K562 (cell line): ENCODE measurements at regions not wholly inside any gene's neighbourhood (a gene's known extent, or its start where the extent isn't known, plus 50 kb on each side); places are given as distances from the start of the nearest gene placed in this dataset.

Experiments used
- ATAC-seq: fragments of 200-7000 bp; cut with Tn5 transposase; 3 replicates; pipeline ENCODE4 v1.9.1; 2020; ENCODE audit warnings: moderate library complexity
- BruUV-seq: library from RNA; stranded (reverse); fragments of 400-500 nt; replicated peaks from 2 replicates; lab custom pipeline; 2021; lab: Mats Ljungman, UMichigan
- CTCF ChIA-PET: fragments of 300-600 bp; formaldehyde crosslinking; extraction: SDS; loops from one replicate; lab custom pipeline; 2021; ENCODE audit warnings: low intra/inter-chr PET ratio; lab: Yijun Ruan, JAX
- POLR2A ChIA-PET: fragments of 300-600, 350-650 bp; sonication (Branson Sonifier 250); formaldehyde crosslinking; extraction: SDS; loops from one replicate; lab custom pipeline; 2021; ENCODE audit warnings: antibody characterized with exemption, inconsistent platforms; lab: Yijun Ruan, JAX
- DNase-seq, 4 experiments: peaks; one replicate each; pipeline versions ENCODE4 v3.0.0 to v3.0.0-alpha.2; 2011 to 2018; ENCODE audit warnings: low spot score in 3 of 4, mixed read lengths in 3 of 4; ENCODE audit errors: extremely low read depth in 1 of 4
- FAIRE-seq: peaks from 2 replicates; lab custom pipeline; 2011; peaks lifted over from hg19 to GRCh38; lab: Jason Lieb, UNC
- H2AFZ ChIP-seq: 2 replicates; pipeline ENCODE4 v1.6.0; 2011; ENCODE audit warnings: low read depth, low read length, control low read depth, inconsistent platforms
- H3K27ac ChIP-seq: fragments of 200-600 bp; 3 replicates; pipeline ENCODE4 v1.8.0; 2011; ENCODE audit warnings: low read depth, mild to moderate bottlenecking, control low read depth, inconsistent platforms, low read length, moderate library complexity, mixed read lengths; ENCODE audit errors: extremely low read depth
- H3K27me3 ChIP-seq, 2 experiments: fragments of 300-600 bp in 1 of 2; 2 replicates in 1 of 2; 3 replicates in 1 of 2; pipeline versions ENCODE4 v1.6.0 to v1.8.0; 2011; ENCODE audit warnings: inconsistent platforms in 2 of 2, low read length in 2 of 2, mild to moderate bottlenecking in 1 of 2, mixed read lengths in 1 of 2, moderate library complexity in 1 of 2; ENCODE audit not compliant: control insufficient read depth in 2 of 2, insufficient read depth in 2 of 2
- H3K36me3 ChIP-seq: fragments of 300-600 bp; 3 replicates; pipeline ENCODE4 v1.8.0; 2011; ENCODE audit warnings: mild to moderate bottlenecking, low read length, inconsistent platforms; ENCODE audit not compliant: control insufficient read depth, insufficient read depth
- H3K4me1 ChIP-seq, 2 experiments: fragments of 200-600 bp in 1 of 2; replicated peaks in 1 of 2; 2 replicates in 1 of 2; 3 replicates in 1 of 2; pipeline versions ENCODE4 v1.5.1 to v1.8.0; 2011; ENCODE audit warnings: inconsistent platforms in 2 of 2, low read length in 2 of 2, mild to moderate bottlenecking in 1 of 2, mixed read lengths in 1 of 2, moderate library complexity in 1 of 2; ENCODE audit not compliant: control insufficient read depth in 2 of 2, insufficient read depth in 2 of 2
- H3K4me2 ChIP-seq: 2 replicates; pipeline ENCODE4 v1.6.1; 2011; ENCODE audit warnings: low read length, control low read depth, inconsistent platforms, mixed read lengths; ENCODE audit not compliant: insufficient read depth
- H3K4me3 ChIP-seq: fragments of 200-600 bp; sonication (generic), shearing (Covaris generic); 2 replicates; pipeline ENCODE4 v1.5.1; 2016; ENCODE audit warnings: control low read depth, inconsistent platforms
- H3K79me2 ChIP-seq: fragments of 200-600 bp; 3 replicates; pipeline ENCODE4 v1.8.0; 2011; ENCODE audit warnings: low read length, inconsistent platforms; ENCODE audit not compliant: control insufficient read depth, insufficient read depth
- H3K9ac ChIP-seq, 2 experiments: 2 replicates each; pipeline versions ENCODE4 v1.6.0 to v1.6.1; 2011; ENCODE audit warnings: low read depth in 2 of 2, low read length in 2 of 2, control low read depth in 1 of 2, inconsistent platforms in 1 of 2, mild to moderate bottlenecking in 1 of 2, mixed read lengths in 1 of 2; ENCODE audit not compliant: insufficient read depth in 1 of 2
- H3K9me1 ChIP-seq: one replicate; pipeline ENCODE4 v1.6.0; 2011; ENCODE audit warnings: inconsistent platforms, mild to moderate bottlenecking, low read length, moderate library complexity; ENCODE audit not compliant: control insufficient read depth, insufficient read depth
- H3K9me3 ChIP-seq: replicated peaks from 2 replicates; pipeline ENCODE4 v1.5.1; 2011; ENCODE audit warnings: low read depth, low read length, inconsistent platforms; ENCODE audit not compliant: control insufficient read depth, insufficient read depth
- H4K20me1 ChIP-seq: replicated peaks from 2 replicates; pipeline ENCODE4 v1.6.1; 2011; ENCODE audit warnings: low read length, inconsistent platforms, mixed read lengths; ENCODE audit not compliant: control insufficient read depth, insufficient read depth
- EHMT2 ChIP-seq: fragments of 450-650 bp; IDR thresholded peaks from 2 replicates; pipeline ENCODE4 v1.6.1; 2018; ENCODE audit warnings: antibody characterized with exemption
- GATA2 ChIP-seq: sonication (generic); formaldehyde crosslinking; IDR thresholded peaks from 2 replicates; pipeline ENCODE4 v1.4.0; 2020; ENCODE audit warnings: mild to moderate bottlenecking, missing genetic modification reagents
- HMBOX1 ChIP-seq: sonication (generic); IDR thresholded peaks from 2 replicates; pipeline ENCODE4 v1.6.1; 2016
- NFATC3 ChIP-seq: fragments of 450-650 bp; IDR thresholded peaks from 2 replicates; pipeline ENCODE4 v1.6.1; 2017; ENCODE audit warnings: mild to moderate bottlenecking
- ZNF23 ChIP-seq: fragments of 250-450 bp; sonication (Bioruptor Pico); IDR thresholded peaks from 2 replicates; pipeline ENCODE4 v1.4.0; 2020; ENCODE audit warnings: mild to moderate bottlenecking
- ZNF239 ChIP-seq: fragments of 250-450 bp; sonication (Bioruptor Pico); IDR thresholded peaks from 2 replicates; pipeline ENCODE4 v1.4.0; 2020; ENCODE audit warnings: mild to moderate bottlenecking
- ZNF41 ChIP-seq: fragments of 250-450 bp; sonication (Bioruptor Pico); conservative IDR thresholded peaks from 2 replicates; pipeline ENCODE4 v1.4.0; 2020; ENCODE audit warnings: mild to moderate bottlenecking
- ZNF518B ChIP-seq: fragments of 250-450 bp; sonication (Bioruptor Pico); IDR thresholded peaks from 2 replicates; pipeline ENCODE4 v1.5.0; 2021; ENCODE audit warnings: mild to moderate bottlenecking, moderate library complexity
- WGBS: fragments of 100-300 bp; shearing (Covaris generic); methylation state at CpG from one replicate; pipeline ENCODE4 v1.1.6; 2016; ENCODE audit warnings: low coverage, mixed read lengths; ENCODE audit not compliant: insufficient coverage; ENCODE audit errors: missing lambda C conversion rate; 5-methylcytosine and 5-hydroxymethylcytosine counted together
- in situ Hi-C: fragments of 300-500 bp; cut with MboI; formaldehyde crosslinking; loops from 4 replicates; pipeline ENCODE4 v1.15.0; 2018; ENCODE audit warnings: inconsistent platforms, mixed read lengths
- intact Hi-C: fragments of 100-400 bp; cut with micrococcal nuclease; formaldehyde crosslinking; loops from 2 replicates; pipeline ENCODE4 v1.14.2; 2022

- TF ChIP-seq ZNF41 (CRISPR knock-in tag) (no peak), ZNF23 (CRISPR knock-in tag) (no peak), ZNF518B (no peak), NFATC3 (no peak)
Measured at GRCh38 chr10:3537518-3537917, 247.5 kb downstream of the KLF6 start (continued).

GRCh38 chr10:3535001-3535400 is 250.0 kb downstream of the KLF6 start:
- BruUV-seq, result no TSS peak
- peaks cover 5% of the 10 kb centered on the region in 2 experiments; a peak in 4 of 5 replicates for H3K4me1 ChIP-seq
- intact Hi-C loops, result no loop called here
- WGBS, result 24% methylated on average over 7 of the region's 7 CpGs
- H3K27me3 ChIP-seq, result peaks cover 4 to 29% of the 10 kb centered on the region in 2 experiments; a peak in 4 of 5 replicates
- no peaks in the 10 kb centered on the region for H4K20me1 ChIP-seq
- TF ChIP-seq EHMT2, result no peak
- TF ChIP-seq ZNF239 (CRISPR knock-in tag), result no peak
- no peak for TF ChIP-seq HMBOX1
- TF ChIP-seq GATA2 (CRISPR knock-in tag), result no peak
- TF ChIP-seq, all 486 proteins: peak for 0
- POLR2A ChIA-PET, result interaction anchor here (0.7 to 1.0 kb wide), 2 partner anchors 14 to 250 kb away, joined by 3 read pairs; partner anchors contain the start of gene KLF6
- Histone ChIP-seq H3K79me2 (no peaks in the 10 kb centered on the region), H2AFZ (no peak overlapping the region), H3K9me1 (no peaks in the 10 kb centered on the region), H3K36me3 (no peaks in the 10 kb centered on the region), H3K4me3 (no peak overlapping the region), H3K4me2 (no peak overlapping the region), H3K9me3 (no peaks in the 10 kb centered on the region), H3K27ac (no peak overlapping the region), H3K9ac (no peak overlapping the region)
- no peak for DNase-seq
- FAIRE-seq, result no peak
- ATAC-seq, result no peak
- in situ Hi-C loops, result no loop called here
- CTCF ChIA-PET, result no interaction called here
